Right atrium auricular region (tissue), 2 donors: ENCODE measurements at regions not wholly inside any gene's neighbourhood (a gene's known extent, or its start where the extent isn't known, plus 50 kb on each side); places are given as distances from the start of the nearest gene placed in this dataset.

Experiments used
- DNase-seq: peaks from one replicate; pipeline ENCODE4 v3.0.0-alpha.2; 2019; ENCODE audit warnings: low spot score
- H3K27ac ChIP-seq, 2 donors: fragments of 200-600 bp; sonication (generic); 1 replicate in 1 of 2; 2 replicates in 1 of 2; pipeline ENCODE4 v1.5.1; 2016 to 2019
- H3K27me3 ChIP-seq, 2 donors: fragments of 200-600 bp; sonication (generic); one replicate each; pipeline versions ENCODE4 v1.5.1 to v1.6.0; 2017 to 2019
- H3K36me3 ChIP-seq: fragments of 200-600 bp; sonication (generic); one replicate; pipeline ENCODE4 v1.5.1; 2016
- H3K4me1 ChIP-seq, 2 donors: fragments of 200-600 bp; sonication (generic); one replicate each; pipeline versions ENCODE4 v1.5.1 to v1.6.0; 2017 to 2019
- H3K4me3 ChIP-seq, 2 donors: fragments of 200-600 bp; sonication (generic); 1 replicate in 1 of 2; 2 replicates in 1 of 2; pipeline ENCODE4 v1.5.1; 2017 to 2019; ENCODE audit warnings: mild to moderate bottlenecking in 1 of 2, moderate library complexity in 1 of 2
- H3K9me3 ChIP-seq, 2 donors: fragments of 200-600 bp; sonication (generic); one replicate each; pipeline ENCODE4 v1.5.1; 2019
- TF ChIP-seq, protein P1 (sequence below), 2 donors: fragments of 200-600 bp; sonication (generic); IDR thresholded peaks; one replicate each; pipeline ENCODE4 v1.5.1; 2019; ENCODE audit warnings: antibody characterized with exemption in 2 of 2

DNA sequence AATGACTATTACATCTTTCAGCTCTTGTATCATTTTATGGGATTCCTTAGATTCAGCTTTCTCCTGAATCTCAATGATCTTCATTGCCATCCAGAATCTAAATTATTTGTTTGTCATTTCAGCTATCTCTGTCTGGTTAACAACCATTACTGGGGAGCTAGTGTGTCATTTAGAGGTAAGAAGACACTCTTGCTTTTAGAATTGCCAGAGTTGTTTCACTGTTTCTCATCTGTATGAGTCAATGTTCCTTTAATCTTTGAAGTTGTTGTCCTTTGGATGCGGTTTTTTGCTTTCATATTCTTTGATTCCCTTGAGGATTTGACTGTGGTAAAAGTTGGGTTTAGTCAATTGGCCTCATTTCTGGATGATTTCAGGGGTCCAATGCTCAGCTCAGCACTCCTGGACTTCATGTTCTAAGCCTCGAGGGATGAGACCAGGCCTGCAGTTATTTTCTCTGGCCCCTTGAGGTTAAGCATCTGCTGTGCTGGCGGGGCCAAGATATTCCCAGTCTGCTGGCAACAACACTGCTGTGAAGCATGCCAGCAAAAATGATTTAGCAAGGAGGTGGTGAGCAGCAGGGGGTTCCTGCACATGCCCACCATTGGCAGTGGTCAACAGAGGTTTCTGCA is 102.4 kb upstream of the PCSK5 start:
- Histone ChIP-seq H3K27me3 (no peaks in the 10 kb centered on the region), H3K27ac (no peak overlapping the region), H3K9me3 (peaks cover 0 to 3% of the 10 kb centered on the region in 2 donors), H3K4me3 (no peak overlapping the region), H3K4me1 (peaks cover 0 to 5% of the 10 kb centered on the region in 2 donors), H3K36me3 (no peaks in the 10 kb centered on the region)
- TF ChIP-seq, protein P1, sequence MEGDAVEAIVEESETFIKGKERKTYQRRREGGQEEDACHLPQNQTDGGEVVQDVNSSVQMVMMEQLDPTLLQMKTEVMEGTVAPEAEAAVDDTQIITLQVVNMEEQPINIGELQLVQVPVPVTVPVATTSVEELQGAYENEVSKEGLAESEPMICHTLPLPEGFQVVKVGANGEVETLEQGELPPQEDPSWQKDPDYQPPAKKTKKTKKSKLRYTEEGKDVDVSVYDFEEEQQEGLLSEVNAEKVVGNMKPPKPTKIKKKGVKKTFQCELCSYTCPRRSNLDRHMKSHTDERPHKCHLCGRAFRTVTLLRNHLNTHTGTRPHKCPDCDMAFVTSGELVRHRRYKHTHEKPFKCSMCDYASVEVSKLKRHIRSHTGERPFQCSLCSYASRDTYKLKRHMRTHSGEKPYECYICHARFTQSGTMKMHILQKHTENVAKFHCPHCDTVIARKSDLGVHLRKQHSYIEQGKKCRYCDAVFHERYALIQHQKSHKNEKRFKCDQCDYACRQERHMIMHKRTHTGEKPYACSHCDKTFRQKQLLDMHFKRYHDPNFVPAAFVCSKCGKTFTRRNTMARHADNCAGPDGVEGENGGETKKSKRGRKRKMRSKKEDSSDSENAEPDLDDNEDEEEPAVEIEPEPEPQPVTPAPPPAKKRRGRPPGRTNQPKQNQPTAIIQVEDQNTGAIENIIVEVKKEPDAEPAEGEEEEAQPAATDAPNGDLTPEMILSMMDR (IDR thresholded peaks at IDR 0.05), result no peak
- DNase-seq, result no peak

DNA sequence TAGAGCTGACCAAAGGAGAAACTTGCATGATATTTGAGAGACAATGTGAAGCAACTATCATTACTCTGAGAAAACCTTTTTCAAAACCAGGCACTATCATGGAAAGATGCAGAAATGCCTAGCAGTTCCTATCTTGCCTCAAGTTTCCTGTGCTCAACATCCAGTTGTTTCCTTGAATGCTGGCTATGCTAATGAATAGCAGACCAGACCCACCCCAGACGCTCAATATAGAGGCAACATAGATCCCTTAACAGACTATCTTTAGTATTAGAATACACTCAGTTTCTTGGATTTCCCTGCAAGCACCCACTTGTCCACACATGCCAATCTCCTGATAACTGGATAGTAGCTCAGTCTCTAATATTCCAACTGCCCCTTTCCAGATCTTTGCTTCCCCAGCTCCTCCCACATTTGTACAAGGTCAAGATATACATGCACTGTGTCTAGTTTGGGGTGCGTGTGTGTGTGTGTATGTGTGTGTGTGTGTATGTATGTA is 93.3 kb upstream of the PCSK5 start:
- Histone ChIP-seq H3K4me3 (no peak overlapping the region), H3K9me3 (peaks cover 0 to 3% of the 10 kb centered on the region in 2 donors), H3K27me3 (no peaks in the 10 kb centered on the region), H3K36me3 (no peaks in the 10 kb centered on the region), H3K27ac (no peak overlapping the region), H3K4me1 (no peaks in the 10 kb centered on the region)
- no peak for DNase-seq
- TF ChIP-seq, protein P1 (IDR thresholded peaks at IDR 0.05), result no peak

DNA sequence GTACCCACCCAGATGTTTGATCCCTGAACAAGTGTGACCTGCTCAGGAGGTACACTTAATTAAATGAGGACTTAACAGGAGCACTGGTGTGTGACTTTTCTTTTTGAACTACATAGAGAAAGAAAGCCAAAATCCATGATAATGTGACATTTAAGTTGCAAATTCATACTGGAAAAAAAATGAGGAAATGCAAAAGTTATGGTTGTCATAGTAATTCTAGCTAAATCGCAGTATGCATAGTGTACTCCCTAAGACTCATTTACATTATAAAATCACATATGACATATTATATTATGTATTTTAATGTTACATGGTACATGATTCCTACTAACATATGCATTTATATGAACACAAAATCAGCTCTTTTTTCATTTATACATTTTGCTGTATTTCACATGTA is 92.0 kb upstream of the PCSK5 start:
- H3K9me3 ChIP-seq, result peaks cover 0 to 3% of the 10 kb centered on the region in 2 donors
- no peak overlapping the region for H3K27ac ChIP-seq
- H3K4me1 ChIP-seq, result no peaks in the 10 kb centered on the region
- H3K4me3 ChIP-seq, result no peak overlapping the region
- TF ChIP-seq, protein P1 (IDR thresholded peaks at IDR 0.05), result no peak
- no peaks in the 10 kb centered on the region for H3K36me3 ChIP-seq
- DNase-seq, result no peak
- H3K27me3 ChIP-seq, result no peaks in the 10 kb centered on the region

DNA sequence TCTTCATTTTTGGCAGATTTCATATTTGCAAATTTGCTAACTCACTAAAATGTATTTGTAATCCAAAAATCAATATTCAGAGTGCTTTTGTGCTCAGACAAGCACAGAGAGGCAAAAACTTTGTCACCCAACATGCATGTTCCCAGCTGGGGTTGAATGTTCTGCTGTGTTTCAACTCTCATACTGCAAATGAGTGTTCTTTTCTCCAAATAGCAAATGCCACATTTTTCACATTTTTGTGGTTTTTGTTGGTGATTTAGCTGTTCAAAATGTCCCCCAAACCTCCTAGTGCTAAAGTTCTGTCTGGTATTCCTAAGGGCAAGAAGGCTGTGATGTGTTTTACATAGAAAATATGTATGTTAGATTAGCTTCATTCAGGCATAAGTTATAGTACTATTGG is 87.3 kb upstream of the PCSK5 start:
- TF ChIP-seq, protein P1 (IDR thresholded peaks at IDR 0.05), result no peak
- Histone ChIP-seq H3K36me3 (no peaks in the 10 kb centered on the region), H3K4me3 (no peak overlapping the region), H3K27me3 (no peaks in the 10 kb centered on the region), H3K4me1 (no peaks in the 10 kb centered on the region), H3K27ac (no peak overlapping the region), H3K9me3 (no peaks in the 10 kb centered on the region)
- DNase-seq, result no peak

DNA sequence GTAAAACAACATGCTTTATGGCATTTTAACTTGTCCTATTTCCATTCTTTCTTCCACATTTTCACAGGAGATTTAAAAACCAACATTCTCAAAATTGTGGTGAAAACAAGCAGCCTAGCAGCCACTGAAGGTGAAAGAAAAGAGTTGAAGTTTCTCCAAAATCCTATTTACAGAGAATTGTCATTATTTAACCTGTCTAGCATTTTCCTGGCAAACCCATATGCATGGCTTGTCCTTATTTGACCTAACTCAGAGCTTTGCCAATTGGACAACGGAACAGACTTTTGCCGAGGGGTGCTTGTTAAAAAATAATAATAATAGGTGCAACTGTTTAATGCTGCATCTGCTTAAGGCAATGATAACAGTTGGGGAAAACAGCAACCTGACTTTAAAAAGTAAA is 80.4 kb upstream of the PCSK5 start:
- Histone ChIP-seq H3K9me3 (peaks cover 0 to 40% of the 10 kb centered on the region in 2 donors), H3K36me3 (no peaks in the 10 kb centered on the region), H3K27ac (no peak overlapping the region), H3K4me1 (no peaks in the 10 kb centered on the region), H3K27me3 (no peaks in the 10 kb centered on the region), H3K4me3 (no peak overlapping the region)
- DNase-seq, result no peak
- TF ChIP-seq, protein P1 (IDR thresholded peaks at IDR 0.05), result no peak

DNA sequence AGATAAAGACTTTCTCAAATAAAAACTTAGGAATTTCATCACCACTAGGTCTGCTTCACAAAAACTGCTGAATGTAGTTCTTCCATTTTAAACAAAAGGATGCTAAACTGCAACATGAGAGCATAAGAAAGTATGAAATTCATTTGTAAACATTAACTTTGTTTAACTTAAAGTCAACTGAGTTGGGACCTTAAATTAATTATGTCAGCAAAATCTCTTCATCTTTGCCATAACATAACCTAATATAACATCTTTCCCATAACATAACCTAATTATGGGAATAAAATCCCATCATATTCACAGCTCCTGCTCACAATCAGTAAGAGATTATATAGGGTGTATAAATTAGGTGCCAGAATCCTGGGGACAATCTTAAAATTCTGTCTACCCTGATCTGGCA is 78.8 kb upstream of the PCSK5 start:
- H3K27ac ChIP-seq, result no peak overlapping the region
- no peaks in the 10 kb centered on the region for H3K4me1 ChIP-seq
- H3K9me3 ChIP-seq, result peaks cover 0 to 55% of the 10 kb centered on the region in 2 donors
- no peak overlapping the region for H3K4me3 ChIP-seq
- TF ChIP-seq, protein P1 (IDR thresholded peaks at IDR 0.05), result no peak
- H3K27me3 ChIP-seq, result no peaks in the 10 kb centered on the region
- no peaks in the 10 kb centered on the region for H3K36me3 ChIP-seq
- no peak for DNase-seq
